IPS-18a (cell line): ENCODE measurements at regions not wholly inside any gene's neighbourhood (a gene's known extent, or its start where the extent isn't known, plus 50 kb on each side); places are given as distances from the start of the nearest gene placed in this dataset.

Experiments
- H3K27ac ChIP-seq: one replicate; pipeline ENCODE4 v1.5.1; 2013; ENCODE audit warnings: low read length
- H3K27me3 ChIP-seq: one replicate; pipeline ENCODE4 v1.6.1; 2013; ENCODE audit warnings: mild to moderate bottlenecking, low read length; ENCODE audit not compliant: control insufficient read depth, insufficient read depth
- H3K36me3 ChIP-seq: one replicate; pipeline ENCODE4 v1.6.1; 2013; ENCODE audit warnings: low read depth, low read length; ENCODE audit not compliant: control insufficient read depth
- H3K4me1 ChIP-seq: one replicate; pipeline ENCODE4 v1.6.1; 2013; ENCODE audit warnings: low read depth, low read length; ENCODE audit not compliant: control insufficient read depth
- H3K4me3 ChIP-seq: one replicate; pipeline ENCODE4 v1.5.1; 2013; ENCODE audit warnings: low read length
- H3K9ac ChIP-seq: one replicate; pipeline ENCODE4 v1.6.1; 2013; ENCODE audit warnings: mild to moderate bottlenecking, low read length, moderate library complexity
- H3K9me3 ChIP-seq: one replicate; pipeline ENCODE4 v1.6.1; 2013; ENCODE audit warnings: low read depth, low read length; ENCODE audit not compliant: control insufficient read depth

GRCh38 chr2:8111193-8111592, 570.7 kb upstream of the ID2 start:
- no peaks in the 10 kb centered on the region for H3K4me1 ChIP-seq

GRCh38 chr2:8115456-8115855, 566.4 kb upstream of the ID2 start:
- H3K9me3 ChIP-seq, result no peaks in the 10 kb centered on the region
- no peaks in the 10 kb centered on the region for H3K27me3 ChIP-seq
- H3K27ac ChIP-seq, result no peak overlapping the region
- H3K9ac ChIP-seq, result no peak overlapping the region
- H3K36me3 ChIP-seq, result no peaks in the 10 kb centered on the region
- H3K4me1 ChIP-seq, result peaks cover 4% of the 10 kb centered on the region
- H3K4me3 ChIP-seq, result no peak overlapping the region

More at GRCh38 chr2:8111193-8111592, 570.7 kb upstream of the ID2 start:
- no peaks in the 10 kb centered on the region for H3K27me3 ChIP-seq
- no peaks in the 10 kb centered on the region for H3K9me3 ChIP-seq
- no peaks in the 10 kb centered on the region for H3K36me3 ChIP-seq
- no peak overlapping the region for H3K9ac ChIP-seq
- no peak overlapping the region for H3K4me3 ChIP-seq
- no peak overlapping the region for H3K27ac ChIP-seq

GRCh38 chr2:8115966-8116365, 565.9 kb upstream of the ID2 start:
- Histone ChIP-seq H3K27ac (no peak overlapping the region), H3K36me3 (no peaks in the 10 kb centered on the region), H3K9me3 (no peaks in the 10 kb centered on the region), H3K4me3 (no peak overlapping the region), H3K9ac (no peak overlapping the region), H3K4me1 (peaks cover 4% of the 10 kb centered on the region), H3K27me3 (no peaks in the 10 kb centered on the region)

GRCh38 chr2:8116661-8117060, 565.2 kb upstream of the ID2 start:
- H3K9ac ChIP-seq, result no peak overlapping the region
- H3K9me3 ChIP-seq, result no peaks in the 10 kb centered on the region
- H3K36me3 ChIP-seq, result no peaks in the 10 kb centered on the region
- H3K4me1 ChIP-seq, result peaks cover 4% of the 10 kb centered on the region
- no peak overlapping the region for H3K4me3 ChIP-seq
- H3K27me3 ChIP-seq, result no peaks in the 10 kb centered on the region
- no peak overlapping the region for H3K27ac ChIP-seq

- no peaks in the 10 kb centered on the region for H3K27me3 ChIP-seq
- no peak overlapping the region for H3K27ac ChIP-seq
Measured at GRCh38 chr2:8118940-8119781, 562.7 kb upstream of the ID2 start.

GRCh38 chr2:8119782-8120505, 561.9 kb upstream of the ID2 start:
- Histone ChIP-seq H3K27ac (no peak overlapping the region), H3K4me3 (no peak overlapping the region), H3K27me3 (no peaks in the 10 kb centered on the region), H3K9me3 (no peaks in the 10 kb centered on the region), H3K9ac (no peak overlapping the region), H3K4me1 (peaks cover 4% of the 10 kb centered on the region), H3K36me3 (no peaks in the 10 kb centered on the region)

More at GRCh38 chr2:8118940-8119781, 562.7 kb upstream of the ID2 start:
- Histone ChIP-seq H3K4me1 (peaks cover 4% of the 10 kb centered on the region), H3K9me3 (no peaks in the 10 kb centered on the region), H3K9ac (no peak overlapping the region), H3K4me3 (no peak overlapping the region), H3K36me3 (no peaks in the 10 kb centered on the region)

- Histone ChIP-seq H3K4me3 (no peak overlapping the region), H3K36me3 (no peaks in the 10 kb centered on the region), H3K9me3 (no peaks in the 10 kb centered on the region)
Measured at GRCh38 chr2:8120506-8120860, 561.4 kb upstream of the ID2 start.

GRCh38 chr2:8121022-8121825, 560.6 kb upstream of the ID2 start:
- H3K4me3 ChIP-seq, result no peak overlapping the region
- no peak overlapping the region for H3K27ac ChIP-seq
- no peaks in the 10 kb centered on the region for H3K27me3 ChIP-seq
- H3K9me3 ChIP-seq, result no peaks in the 10 kb centered on the region
- no peak overlapping the region for H3K9ac ChIP-seq
- peaks cover 4% of the 10 kb centered on the region for H3K4me1 ChIP-seq
- no peaks in the 10 kb centered on the region for H3K36me3 ChIP-seq

More at GRCh38 chr2:8120506-8120860, 561.4 kb upstream of the ID2 start:
- Histone ChIP-seq H3K27ac (no peak overlapping the region), H3K4me1 (peaks cover 4% of the 10 kb centered on the region), H3K9ac (no peak overlapping the region), H3K27me3 (no peaks in the 10 kb centered on the region)

GRCh38 chr2:8121826-8122513, 559.9 kb upstream of the ID2 start:
- H3K27ac ChIP-seq, result no peak overlapping the region

GRCh38 chr2:8122520-8122919, 559.3 kb upstream of the ID2 start:
- peaks cover 4% of the 10 kb centered on the region for H3K4me1 ChIP-seq
- H3K27ac ChIP-seq, result no peak overlapping the region
- H3K9me3 ChIP-seq, result no peaks in the 10 kb centered on the region
- H3K9ac ChIP-seq, result no peak overlapping the region
- no peak overlapping the region for H3K4me3 ChIP-seq
- no peaks in the 10 kb centered on the region for H3K36me3 ChIP-seq
- H3K27me3 ChIP-seq, result no peaks in the 10 kb centered on the region

More at GRCh38 chr2:8121826-8122513, 559.9 kb upstream of the ID2 start:
- Histone ChIP-seq H3K4me3 (no peak overlapping the region), H3K27me3 (no peaks in the 10 kb centered on the region), H3K4me1 (peaks cover 4% of the 10 kb centered on the region), H3K9me3 (no peaks in the 10 kb centered on the region), H3K9ac (no peak overlapping the region), H3K36me3 (no peaks in the 10 kb centered on the region)

- Histone ChIP-seq H3K27me3 (no peaks in the 10 kb centered on the region), H3K27ac (no peak overlapping the region), H3K4me3 (no peak overlapping the region), H3K9me3 (no peaks in the 10 kb centered on the region), H3K9ac (no peak overlapping the region), H3K36me3 (no peaks in the 10 kb centered on the region), H3K4me1 (peaks cover 4% of the 10 kb centered on the region)
Measured at GRCh38 chr2:8123464-8123863, 558.4 kb upstream of the ID2 start.
